Suppressor macrophage treated with lipopolysaccharide for 4 hours (primary cell): ENCODE measurements at regions not wholly inside any gene's neighbourhood (a gene's known extent, or its start where the extent isn't known, plus 50 kb on each side); places are given as distances from the start of the nearest gene placed in this dataset.
A peak's percentile ranks its signal among the peaks of the same experiment; 100 is the strongest.

Experiments
- DNase-seq: peaks from one replicate; pipeline ENCODE4 v3.0.0-alpha.2; 2020

DNA sequence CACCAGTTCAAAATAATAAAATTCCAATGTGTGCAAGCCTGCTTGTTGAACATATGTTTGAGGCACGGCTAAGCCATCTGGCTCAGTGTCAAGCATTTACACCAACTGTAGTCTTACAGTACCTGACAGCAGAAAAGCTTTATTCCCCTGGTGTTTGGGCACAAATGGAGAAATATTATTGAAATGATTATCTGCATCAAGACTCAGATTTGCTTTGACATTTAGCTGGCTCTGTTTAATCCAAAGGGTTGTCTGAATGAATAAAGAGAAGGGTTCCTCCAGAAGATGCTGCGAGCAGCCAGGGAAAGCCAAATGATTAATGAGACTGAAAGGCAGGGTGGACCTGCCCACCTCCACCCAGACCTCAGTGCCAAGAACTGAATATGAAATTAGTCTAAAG is 393.2 kb upstream of the GALNT5 start:
- DNase-seq, result no peak

DNA sequence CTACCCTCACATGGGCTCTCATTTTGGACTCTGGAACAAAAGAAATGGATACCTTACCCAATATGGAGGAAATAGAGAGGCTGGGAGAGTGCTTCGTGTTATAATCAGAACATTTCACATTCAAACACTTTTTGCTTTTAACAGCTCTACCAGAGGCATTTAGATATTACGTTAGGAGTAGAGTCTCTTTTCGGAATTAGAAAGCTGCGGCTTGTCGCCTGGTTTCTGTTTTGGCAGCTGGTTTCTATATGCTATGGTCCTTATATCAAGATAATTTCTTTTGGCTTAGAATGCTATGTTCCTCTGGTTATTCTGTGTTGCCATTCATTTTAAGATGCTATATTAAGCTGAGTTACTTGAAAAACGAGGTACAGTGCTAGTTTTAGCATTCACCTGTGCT is 392.8 kb upstream of the GALNT5 start:
- DNase-seq, result no peak

DNA sequence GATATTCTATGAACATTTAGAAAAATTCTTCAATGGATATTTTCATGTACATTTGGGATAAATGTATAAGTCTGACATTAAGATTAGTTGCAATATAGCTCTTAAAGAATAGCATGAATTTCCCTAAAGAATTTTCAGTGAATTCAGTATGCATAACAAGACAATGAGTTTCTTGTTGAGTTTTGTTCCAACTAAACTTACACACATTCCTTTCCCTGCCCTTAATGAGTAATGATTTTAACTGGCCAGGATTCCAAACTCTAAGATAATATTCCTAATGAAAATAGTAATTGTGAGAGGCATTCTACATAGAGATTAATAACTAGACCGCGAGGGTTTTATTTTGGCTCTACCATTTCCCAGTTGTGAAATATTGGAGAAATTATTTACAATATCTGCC is 390.3 kb upstream of the GALNT5 start:
- no peak for DNase-seq

DNA sequence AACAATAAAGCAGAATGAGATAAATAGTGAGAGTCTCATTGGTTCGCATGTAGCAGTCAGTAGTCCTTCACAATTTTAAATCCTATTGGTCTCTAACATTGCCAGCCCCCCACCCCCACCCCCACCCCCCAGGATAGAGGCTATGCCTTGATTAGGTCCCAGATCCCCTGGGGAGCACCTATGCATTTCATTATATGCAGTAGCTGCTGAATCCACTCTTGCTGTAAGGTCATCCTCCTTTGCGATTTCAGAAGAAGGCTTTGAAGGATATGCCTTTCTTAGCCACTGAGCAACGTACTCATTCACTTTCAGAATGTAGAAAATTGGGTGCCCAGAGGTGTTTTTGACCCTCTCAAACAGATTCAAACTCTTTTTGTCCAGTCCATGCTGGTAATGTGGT is 382.8 kb upstream of the GALNT5 start:
- no peak for DNase-seq

DNA sequence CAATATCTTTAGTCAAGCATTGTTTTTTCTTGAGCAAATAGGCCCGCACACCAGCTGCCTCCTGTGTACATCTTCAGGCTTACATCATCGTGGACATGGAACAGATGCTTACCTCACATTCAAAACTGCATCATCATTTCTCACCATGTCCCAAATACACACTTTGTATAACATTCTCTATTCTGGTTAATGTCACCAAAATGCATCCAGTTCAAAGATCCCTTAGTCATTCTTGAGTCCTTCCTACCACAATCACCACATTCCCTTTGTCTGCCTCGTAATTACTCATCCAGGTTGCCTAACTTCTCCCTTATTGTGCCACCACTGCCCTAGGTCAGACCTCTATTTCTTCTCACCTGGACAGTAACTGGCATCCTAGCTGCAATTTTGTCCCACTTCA is 373.7 kb upstream of the GALNT5 start:
- no peak for DNase-seq

DNA sequence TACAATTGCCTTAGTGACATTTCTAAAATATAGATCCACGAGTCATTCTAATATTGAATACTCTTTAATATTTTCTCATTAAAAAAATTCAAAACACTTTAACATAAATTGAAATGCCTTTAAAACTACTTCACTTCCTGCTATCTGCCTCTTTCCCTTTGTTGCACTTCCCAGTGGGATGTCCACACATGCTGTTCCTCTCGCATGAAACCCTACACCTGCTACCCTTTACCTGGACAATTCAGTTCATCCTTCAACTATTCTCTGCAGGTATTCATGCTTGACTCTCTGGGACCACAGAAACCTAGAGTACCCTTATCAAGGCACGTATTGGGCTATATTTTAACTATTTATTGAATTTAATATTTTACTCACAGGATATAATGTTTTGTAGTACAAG is 373.3 kb upstream of the GALNT5 start:
- no peak for DNase-seq

DNA sequence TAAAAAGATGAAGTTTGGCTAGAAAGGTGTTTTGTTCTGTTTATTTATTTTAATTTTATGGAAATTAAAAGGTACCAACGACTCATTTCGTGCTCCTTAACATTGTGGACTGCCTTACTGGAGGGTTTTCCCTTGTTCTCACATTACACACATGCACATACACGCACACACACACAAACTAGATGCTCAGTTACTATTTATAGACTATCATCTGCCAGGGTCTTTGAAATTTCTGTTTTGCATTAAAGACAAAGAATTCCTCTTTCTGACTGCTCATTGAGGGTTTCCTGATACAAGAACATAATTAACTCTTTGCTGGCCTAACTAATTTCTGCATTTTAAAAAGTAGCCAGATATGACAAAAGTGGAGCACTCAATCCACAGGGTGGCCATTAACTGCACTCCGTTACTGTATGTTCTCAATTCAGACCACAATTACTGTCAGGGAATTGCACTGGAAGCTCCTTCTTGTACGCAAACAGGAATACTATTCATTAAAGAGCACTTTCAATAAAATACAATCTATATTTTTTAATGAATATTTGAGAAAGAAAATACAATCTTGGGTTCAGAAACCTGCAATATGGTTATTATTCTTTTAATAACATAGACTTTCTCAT is 366.9 kb upstream of the GALNT5 start:
- no peak for DNase-seq

DNA sequence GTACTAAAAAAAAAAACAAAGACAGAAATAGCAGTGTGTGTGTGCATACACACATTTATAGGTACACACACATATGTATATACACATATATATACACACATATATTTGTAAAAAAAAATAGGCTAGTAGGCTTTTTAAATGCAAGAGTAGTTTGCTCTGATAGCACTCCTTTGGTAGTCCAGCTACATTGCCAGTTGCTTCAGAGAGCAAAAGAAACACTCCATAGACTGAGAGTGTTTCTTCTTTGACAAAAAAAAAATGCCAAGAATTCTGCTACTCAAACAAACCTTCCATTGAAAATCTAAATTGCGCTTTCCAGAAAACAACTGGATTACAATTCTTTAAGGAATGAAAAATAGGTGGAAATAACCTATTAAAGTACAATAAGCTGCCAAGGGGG is 365.9 kb upstream of the GALNT5 start:
- no peak for DNase-seq

DNA sequence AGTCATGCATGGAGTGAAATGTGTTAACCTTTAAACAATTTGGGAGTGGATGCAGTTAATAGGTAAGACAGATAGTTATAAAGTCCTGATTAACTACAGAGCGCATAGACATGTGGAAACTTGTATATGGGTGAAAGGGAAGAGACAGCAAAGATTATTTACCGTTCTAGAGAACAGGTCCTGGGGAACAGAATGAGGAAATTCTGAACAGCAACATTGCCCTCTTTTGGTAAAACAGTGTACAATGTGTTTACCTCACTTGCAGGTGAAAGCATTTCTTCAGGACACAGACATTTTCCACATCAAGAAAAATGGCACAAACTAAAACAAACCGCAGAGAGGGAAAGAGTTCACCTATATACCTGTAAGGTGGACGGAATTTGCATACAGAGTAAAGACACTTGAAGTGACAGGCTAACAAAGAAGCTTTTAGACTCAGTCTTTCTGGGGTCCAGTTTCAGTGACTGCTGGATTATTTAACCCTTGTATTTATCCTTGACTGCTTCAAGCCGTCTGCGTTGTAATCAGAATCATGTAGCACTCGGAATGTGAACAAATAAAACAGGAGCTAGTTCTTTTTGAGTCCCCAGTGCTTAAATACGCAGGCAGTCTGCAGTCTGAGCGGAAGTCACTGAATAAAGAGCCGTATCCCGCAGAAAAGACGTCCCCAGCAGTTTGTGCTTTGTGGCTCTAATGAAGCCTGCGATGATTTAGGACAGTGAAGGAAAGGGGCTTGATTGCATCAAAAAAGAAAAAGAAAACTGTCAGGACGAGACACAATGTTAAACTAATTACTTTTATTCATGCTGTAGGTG is 364.8 kb upstream of the GALNT5 start:
- DNase-seq, result peak; percentile 6

DNA sequence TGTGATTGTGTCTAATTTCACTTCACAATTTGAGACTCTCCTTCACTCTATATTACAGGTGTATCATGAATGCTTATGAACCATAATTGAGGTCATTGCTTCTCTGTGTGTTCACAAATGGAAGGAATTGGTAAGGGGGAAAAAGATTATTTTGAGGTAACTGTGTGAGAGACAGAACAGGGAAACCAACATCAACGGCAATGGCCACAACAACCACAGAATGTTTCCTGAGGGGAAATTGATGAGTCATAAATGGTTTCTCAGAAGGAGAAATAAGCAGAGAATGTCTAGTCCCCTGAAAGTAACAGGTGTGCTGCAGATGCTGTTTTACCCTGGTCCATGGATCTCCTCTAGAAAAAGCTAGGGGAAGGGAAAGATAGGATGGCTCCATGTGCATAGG is 361.2 kb upstream of the GALNT5 start:
- no peak for DNase-seq

DNA sequence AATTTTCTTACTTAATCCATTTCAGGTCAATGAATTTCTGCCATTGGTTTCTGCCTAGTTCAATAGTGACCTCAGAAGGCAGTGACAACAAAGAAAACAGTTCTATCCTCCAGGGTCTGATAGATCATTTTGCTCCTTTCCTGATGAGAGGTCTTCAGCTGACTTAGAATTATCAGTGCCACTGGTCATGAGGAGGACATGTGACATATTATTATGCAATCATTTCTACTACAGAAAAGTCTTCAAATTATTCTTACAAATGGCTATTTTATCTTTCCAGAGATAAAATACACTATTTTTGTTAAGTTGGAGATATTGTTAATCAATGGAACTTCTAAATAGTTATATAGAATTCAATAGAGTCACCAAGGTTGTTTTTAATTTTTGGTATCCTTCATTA is 360.0 kb upstream of the GALNT5 start:
- no peak for DNase-seq

DNA sequence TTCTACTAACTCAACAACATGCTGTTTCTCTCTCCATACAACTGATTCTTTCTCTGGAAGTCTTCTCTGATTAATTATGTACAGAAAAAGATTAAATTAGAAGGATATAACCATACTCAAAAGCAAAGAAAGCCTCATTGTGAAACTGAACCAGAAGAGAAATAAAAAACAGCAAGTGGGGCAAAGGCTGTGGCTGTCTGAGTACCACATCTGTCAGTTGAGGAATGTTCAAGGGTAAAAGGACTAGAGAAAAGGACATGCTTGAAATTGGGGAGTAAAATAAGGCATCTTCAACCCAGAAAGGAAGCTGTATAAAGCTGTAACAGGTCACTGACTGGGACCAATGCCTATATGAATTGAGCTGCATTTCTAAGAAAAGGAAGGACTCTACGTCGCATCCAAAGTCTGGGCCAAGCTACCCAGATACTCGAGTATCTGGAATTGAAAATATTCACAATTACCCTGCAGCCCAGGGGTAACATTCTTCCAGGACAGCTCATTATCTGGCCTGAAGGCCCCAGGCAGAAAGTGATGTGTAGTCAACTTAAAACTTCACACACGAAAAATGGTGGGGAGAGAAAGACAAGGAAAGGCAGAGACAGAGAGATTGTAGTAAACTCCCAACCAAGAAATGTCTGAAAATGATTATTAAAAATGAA is 356.0 kb upstream of the GALNT5 start:
- no peak for DNase-seq

DNA sequence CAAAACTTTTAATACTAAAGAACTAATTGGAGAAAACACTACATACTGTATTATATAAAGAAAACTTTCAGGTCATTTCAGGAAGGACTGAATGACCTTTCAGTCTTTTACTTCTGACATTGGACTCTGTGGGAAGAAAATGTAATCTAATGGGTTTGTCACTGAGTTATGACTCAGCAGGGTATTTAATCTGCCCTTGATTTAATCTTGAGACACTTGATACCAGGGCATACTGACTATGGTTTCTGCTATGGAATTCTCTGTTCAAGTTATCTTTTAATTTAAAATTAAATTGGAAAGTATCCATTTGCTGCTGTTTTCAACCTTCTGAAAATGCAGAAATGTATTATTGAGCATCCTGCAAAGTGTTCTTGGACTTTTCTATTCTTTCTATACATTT is 354.2 kb upstream of the GALNT5 start:
- DNase-seq, result no peak

DNA sequence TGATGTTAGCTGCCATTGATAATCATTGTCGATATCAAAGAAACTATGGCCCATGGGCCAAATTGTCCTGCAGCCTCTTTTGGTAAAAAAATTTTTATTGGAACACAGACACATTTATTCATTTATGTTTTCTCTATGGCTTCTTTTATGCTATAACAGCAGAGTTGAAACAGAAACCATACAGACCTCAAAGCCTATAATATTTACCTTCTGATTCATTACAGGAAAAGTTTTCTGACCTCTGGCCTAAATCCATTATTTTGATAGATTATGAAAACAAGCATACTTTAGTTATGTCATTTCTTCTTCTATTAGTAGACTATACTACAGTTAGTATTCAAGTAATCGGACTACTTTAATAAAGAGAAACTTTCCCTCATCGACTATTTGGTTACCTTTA is 349.7 kb upstream of the GALNT5 start:
- DNase-seq, result no peak

DNA sequence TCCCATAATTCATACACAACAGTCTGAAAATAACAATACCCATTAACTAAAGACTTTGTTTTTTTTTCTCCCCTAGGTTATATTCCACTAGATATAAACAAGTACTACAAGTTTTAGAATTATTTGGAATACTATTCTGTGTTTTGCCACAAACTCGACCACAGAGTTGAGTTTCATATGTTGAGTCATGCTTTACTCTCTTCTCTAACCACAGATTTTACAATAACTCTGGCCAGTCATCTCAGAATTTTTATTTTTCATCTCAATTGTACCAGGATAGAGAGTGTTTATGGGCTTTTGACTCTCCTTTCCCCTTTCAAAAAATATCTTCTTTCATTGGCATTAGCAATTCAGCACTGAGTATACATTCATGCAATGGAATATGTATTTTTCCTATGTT is 348.7 kb upstream of the GALNT5 start:
- DNase-seq, result no peak

DNA sequence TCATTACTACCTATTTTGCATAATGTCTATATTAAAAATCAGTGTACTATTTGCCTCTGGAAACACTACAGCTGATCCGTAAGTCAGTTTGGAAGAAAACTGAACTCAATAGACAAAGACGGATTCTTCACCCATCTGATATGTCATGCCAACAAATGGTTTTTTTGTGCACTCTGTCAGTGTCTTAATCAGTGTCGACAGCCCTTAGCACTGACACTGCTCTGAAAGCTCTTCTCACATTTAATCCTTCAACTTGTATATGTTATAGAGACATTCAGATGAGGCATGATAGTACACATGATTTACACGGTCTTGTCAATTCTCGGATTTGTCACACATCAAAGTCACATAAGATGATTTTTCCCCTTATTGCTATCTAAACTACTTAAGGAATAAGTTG is 347.5 kb upstream of the GALNT5 start:
- no peak for DNase-seq

DNA sequence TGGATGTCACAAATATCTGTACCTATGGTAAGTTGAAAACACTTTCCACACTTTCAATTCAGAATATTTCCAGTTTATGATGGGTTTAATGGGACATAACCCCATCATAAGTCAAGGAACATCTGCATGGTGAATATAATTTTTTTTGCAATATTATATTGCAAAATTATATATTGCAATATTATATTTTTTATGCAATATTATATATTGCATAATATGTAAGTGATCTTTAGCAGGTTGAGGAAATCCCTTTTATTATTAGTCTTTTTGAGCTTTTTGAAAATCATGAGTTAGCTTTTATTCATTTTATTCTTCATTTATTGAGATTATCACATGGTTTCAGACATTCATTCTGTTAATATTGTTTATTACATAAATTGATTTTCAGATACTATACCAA is 342.2 kb upstream of the GALNT5 start:
- DNase-seq, result no peak

DNA sequence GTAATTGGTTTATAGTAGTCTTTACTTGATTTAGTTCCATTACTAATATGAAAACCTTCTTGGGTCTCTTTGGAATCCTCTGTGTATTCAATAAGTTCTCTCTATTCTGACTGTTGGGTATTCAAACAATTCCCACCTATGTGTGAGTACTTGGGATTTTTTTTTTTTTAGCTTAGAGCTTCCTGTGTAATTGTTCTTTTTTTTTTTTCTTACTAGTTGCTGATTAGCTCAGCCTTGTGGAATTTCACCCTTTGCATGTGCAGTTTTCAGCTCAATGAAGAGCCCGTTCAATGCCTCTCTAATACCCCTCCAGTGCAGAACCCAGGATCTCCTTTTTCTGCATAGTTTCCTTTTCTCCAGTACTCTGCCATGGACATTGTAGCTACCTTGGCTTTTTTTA is 339.1 kb upstream of the GALNT5 start:
- DNase-seq, result no peak

DNA sequence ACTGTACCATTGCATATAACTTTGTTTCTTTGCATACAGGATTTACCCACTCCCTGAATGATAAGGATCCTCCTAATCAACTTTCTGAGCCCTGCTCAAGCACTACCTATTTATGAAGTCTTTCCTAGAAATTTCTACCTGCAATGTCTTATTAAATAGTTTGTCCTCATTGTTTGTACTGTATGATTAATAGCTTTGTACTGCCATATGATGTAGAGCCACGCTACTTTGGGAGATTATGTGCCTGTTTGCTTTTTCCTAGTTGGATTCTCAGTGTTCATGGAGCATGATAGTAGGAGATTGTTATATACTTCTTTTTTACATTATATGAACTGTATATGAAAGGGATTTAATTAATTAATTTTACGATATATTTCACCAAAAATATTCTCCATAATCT is 327.1 kb upstream of the GALNT5 start:
- no peak for DNase-seq

DNA sequence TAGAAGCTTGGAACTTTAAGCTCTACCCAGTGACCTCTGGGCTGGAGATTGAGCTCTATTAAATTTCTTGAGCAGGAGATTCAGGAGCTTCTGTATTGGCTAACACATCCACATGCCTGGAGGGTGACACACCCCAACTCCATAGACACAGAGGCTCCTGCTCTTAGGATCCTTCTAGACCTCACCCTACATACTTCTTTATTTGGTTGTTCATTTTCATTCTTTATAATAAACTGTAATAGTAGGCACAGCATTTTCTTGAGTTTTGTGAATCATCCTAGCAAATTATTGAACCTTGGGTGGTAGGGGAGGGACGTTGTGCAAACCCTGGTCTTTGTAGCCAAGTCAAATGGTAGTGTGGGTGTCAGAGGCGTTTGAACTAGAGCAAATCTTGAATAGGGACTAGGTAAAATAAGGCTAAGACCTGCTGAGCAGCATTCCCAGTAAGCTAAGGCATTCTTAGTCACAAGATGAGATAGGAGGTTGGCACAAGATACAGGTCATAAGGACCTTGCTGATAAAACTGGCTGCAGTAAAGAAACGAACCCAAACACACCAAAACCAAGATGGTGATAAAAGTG is 323.8 kb upstream of the GALNT5 start:
- DNase-seq, result no peak

DNA sequence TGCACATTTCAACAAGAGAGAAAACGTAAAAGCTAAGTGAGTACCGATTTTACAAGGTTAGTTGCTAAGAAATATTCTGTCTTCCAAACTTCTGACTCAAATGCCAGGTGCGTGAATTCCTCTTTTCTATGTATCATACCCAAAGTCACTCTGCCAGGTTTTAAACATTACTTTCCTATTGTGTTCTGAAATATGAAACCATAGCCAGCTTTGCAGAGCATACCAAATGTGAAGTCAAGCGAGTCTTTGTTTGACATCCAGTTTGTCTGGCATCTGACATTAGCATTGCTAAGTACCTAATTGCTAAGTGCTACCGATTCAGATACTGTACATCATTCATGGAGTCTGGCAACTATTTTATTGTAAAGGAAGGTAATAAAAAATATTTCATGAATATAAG is 321.9 kb upstream of the GALNT5 start:
- no peak for DNase-seq

DNA sequence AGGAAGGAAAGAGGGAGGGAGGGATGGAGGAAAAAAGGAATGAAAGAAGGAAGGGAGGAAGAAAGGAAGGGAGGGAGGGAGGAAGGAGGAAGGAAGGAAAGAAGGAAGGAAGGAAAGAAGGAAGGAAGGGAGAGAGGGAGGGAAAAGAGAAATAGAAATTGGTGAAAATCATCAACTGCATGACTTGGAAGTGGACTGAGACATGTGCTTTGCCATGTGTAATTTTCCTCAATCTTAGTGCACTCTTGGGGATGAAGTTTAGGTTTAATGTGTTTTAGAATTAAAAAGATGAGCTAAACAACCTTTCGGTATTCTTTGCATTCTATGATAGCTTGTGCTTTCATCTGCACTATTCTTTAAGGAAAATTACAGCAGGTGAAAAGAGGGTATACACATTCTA is 320.1 kb upstream of the GALNT5 start:
- DNase-seq, result no peak

DNA sequence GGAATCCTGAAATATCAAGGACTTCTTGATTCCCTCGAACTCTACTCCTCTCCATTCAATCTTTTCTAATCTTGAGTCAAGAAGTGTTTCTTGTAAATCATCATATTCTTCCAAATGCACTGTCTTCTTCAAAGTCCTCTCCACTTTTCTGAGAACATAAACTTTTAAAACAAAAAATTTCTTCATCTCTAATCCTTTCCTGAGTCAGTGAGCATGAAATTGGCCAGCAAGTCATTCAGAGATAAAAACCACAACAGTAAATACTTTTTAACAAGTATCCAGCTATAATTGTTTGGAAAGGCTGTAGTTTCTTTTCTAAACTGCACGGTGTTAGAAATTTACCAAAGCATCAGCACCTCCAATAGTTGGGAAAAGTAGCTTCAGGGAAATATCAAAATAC is 312.6 kb upstream of the GALNT5 start:
- no peak for DNase-seq

DNA sequence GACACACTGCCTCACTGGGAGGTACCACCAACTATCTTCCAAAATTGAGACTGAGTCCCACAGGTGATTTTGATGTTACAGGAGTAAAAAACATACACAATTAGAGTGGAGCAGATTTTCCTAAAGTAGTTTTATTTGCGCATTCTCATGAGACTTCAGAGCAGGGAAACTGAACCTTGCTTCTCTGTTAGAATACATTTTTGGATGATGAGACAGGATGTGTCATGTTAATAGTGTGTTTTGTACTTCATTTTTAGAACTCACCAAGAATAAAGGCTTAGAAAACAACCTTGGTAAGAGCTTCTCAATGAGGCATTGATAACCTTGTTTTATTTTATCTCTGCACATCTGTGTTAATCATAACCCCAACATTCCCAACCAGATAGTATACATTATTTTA is 310.2 kb upstream of the GALNT5 start:
- DNase-seq, result no peak
